Keratinocyte (primary cell): ENCODE measurements at regions not wholly inside any gene's neighbourhood (a gene's known extent, or its start where the extent isn't known, plus 50 kb on each side); places are given as distances from the start of the nearest gene placed in this dataset.

Experiments
- CTCF ChIP-seq, 3 experiments: IDR thresholded peaks in 1 of 3; conservative IDR thresholded peaks in 1 of 3; optimal IDR thresholded peaks in 1 of 3; 2 replicates in 2 of 3; 3 replicates in 1 of 3; pipeline versions ENCODE3 to v1.5.1; 2011; ENCODE audit warnings: low read length in 3 of 3, mild to moderate bottlenecking in 3 of 3, moderate library complexity in 2 of 3, control low read depth in 1 of 3, inconsistent platforms in 1 of 3; ENCODE audit not compliant: insufficient read depth in 2 of 3; ENCODE audit errors: extremely low read depth in 1 of 3
- EZH2 ChIP-seq: IDR thresholded peaks from one replicate; pipeline ENCODE4 v1.6.1; 2012; ENCODE audit warnings: inconsistent platforms, mild to moderate bottlenecking, low read length, moderate library complexity

DNA sequence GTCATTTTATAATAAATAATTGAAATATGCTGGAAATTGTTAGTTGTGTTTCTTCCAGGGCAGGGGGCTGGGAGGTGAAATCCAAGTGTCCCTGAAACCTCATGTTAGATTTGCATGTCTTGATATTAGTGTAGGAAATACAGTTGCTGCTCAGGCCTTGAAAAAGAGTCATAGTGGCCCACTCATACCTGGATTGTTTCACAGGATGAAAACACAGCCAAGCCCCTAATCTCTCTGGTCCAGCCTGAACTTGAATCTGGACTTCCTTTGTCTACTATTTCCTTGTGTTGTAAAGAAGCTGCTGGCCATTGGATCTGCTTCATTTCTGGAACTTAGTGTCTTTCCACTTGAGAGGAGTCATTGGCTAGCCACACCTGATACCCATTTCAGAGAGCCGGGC is 108.8 kb upstream of the JARID2 start:
- TF ChIP-seq CTCF (optimal IDR thresholded peaks at IDR 0.05 in 1 of 3, IDR thresholded peaks at IDR 0.05 in 1 of 3, conservative IDR thresholded peaks at IDR 0.05 in 1 of 3; ENCODE audit: extremely low read depth in 1 of 3, insufficient read depth in 2 of 3, low read length in 3 of 3) (no peak), EZH2 (no peak)
